Gastrocnemius medialis (tissue), 4 donors: ENCODE measurements at regions not wholly inside any gene's neighbourhood (a gene's known extent, or its start where the extent isn't known, plus 50 kb on each side); places are given as distances from the start of the nearest gene placed in this dataset.

Source experiments
- ATAC-seq, 2 donors: fragments of 150-250 bp; one replicate each; pipeline ENCODE4 v1.9.1; 2016
- DNase-seq, 2 donors: peaks; one replicate each; pipeline ENCODE4 v3.0.0-alpha.2; 2019
- H3K27ac ChIP-seq, 4 donors: fragments of 200-600 bp; sonication (generic); 1 replicate in 1 of 4; 2 replicates in 3 of 4; pipeline ENCODE4 v1.5.1; 2016 to 2018; ENCODE audit warnings: mild to moderate bottlenecking in 2 of 4, moderate library complexity in 1 of 4
- H3K27me3 ChIP-seq, 3 donors: fragments of 200-600 bp; sonication (generic) in 2 of 3; 1 replicate in 1 of 3; 2 replicates in 2 of 3; pipeline versions ENCODE4 v1.5.1 to v1.6.0; 2016 to 2019; ENCODE audit warnings: mild to moderate bottlenecking in 1 of 3, moderate library complexity in 1 of 3
- H3K36me3 ChIP-seq, 2 donors: fragments of 200-600 bp; sonication (generic) in 1 of 2; one replicate each; pipeline ENCODE4 v1.5.1; 2017 to 2018
- H3K4me1 ChIP-seq, 2 donors: fragments of 200-600 bp; sonication (generic) in 1 of 2; one replicate each; pipeline ENCODE4 v1.5.1; 2016 to 2017; ENCODE audit warnings: mild to moderate bottlenecking in 2 of 2
- H3K4me3 ChIP-seq, 4 donors: fragments of 200-600 bp; sonication (generic) in 3 of 4; 1 replicate in 1 of 4; 2 replicates in 3 of 4; pipeline ENCODE4 v1.5.1; 2016 to 2019; ENCODE audit warnings: mild to moderate bottlenecking in 2 of 4
- H3K9me3 ChIP-seq, 3 donors: fragments of 200-600 bp; sonication (generic) in 2 of 3; 1 replicate in 1 of 3; 2 replicates in 2 of 3; pipeline ENCODE4 v1.5.1; 2016 to 2019
- POLR2A ChIP-seq, 2 donors: fragments of 450-650 bp; IDR thresholded peaks; one replicate each; pipeline ENCODE4 v1.6.1; 2017; ENCODE audit warnings: antibody characterized with exemption in 2 of 2, mild to moderate bottlenecking in 2 of 2, moderate library complexity in 2 of 2
- in situ Hi-C, 4 donors: fragments of 200-750 bp; cut with MboI; loops; one replicate each; pipeline versions ENCODE4 v1.15.0 to v1.8.0; 2017; ENCODE audit warnings: low sequenced_read_pairs in 4 of 4
- intact Hi-C: fragments of 100-400 bp; cut with DNase I; formaldehyde crosslinking; loops from one replicate; pipeline ENCODE4 v1.15.1; 2023; ENCODE audit warnings: low total_unique reads
- TF ChIP-seq, protein P1 (sequence below), 5 experiments: fragments of 450-650 bp in 3 of 5; fragments of 200-600 bp in 2 of 5; sonication (generic) in 2 of 5; IDR thresholded peaks in 4 of 5; conservative IDR thresholded peaks in 1 of 5; 1 replicate in 4 of 5; 2 replicates in 1 of 5; pipeline ENCODE4 v1.5.1; 2016 to 2019; ENCODE audit warnings: antibody characterized with exemption in 5 of 5, mild to moderate bottlenecking in 3 of 5, moderate library complexity in 3 of 5

- no peak for DNase-seq
- TF ChIP-seq POLR2A (IDR thresholded peaks at IDR 0.05), result no peak
- TF ChIP-seq, protein P1, sequence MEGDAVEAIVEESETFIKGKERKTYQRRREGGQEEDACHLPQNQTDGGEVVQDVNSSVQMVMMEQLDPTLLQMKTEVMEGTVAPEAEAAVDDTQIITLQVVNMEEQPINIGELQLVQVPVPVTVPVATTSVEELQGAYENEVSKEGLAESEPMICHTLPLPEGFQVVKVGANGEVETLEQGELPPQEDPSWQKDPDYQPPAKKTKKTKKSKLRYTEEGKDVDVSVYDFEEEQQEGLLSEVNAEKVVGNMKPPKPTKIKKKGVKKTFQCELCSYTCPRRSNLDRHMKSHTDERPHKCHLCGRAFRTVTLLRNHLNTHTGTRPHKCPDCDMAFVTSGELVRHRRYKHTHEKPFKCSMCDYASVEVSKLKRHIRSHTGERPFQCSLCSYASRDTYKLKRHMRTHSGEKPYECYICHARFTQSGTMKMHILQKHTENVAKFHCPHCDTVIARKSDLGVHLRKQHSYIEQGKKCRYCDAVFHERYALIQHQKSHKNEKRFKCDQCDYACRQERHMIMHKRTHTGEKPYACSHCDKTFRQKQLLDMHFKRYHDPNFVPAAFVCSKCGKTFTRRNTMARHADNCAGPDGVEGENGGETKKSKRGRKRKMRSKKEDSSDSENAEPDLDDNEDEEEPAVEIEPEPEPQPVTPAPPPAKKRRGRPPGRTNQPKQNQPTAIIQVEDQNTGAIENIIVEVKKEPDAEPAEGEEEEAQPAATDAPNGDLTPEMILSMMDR (IDR thresholded peaks at IDR 0.05 in 4 of 5, conservative IDR thresholded peaks at IDR 0.05 in 1 of 5), result no peak
- intact Hi-C loops (no loop called here), in situ Hi-C loops (no loop called here)
- Histone ChIP-seq H3K27me3 (peaks cover 7 to 19% (median 9%) of the 10 kb centered on the region in 3 donors), H3K36me3 (no peaks in the 10 kb centered on the region), H3K27ac (no peak overlapping the region), H3K9me3 (no peaks in the 10 kb centered on the region), H3K4me1 (no peaks in the 10 kb centered on the region), H3K4me3 (no peak overlapping the region)
- no peak for ATAC-seq
These were observed 194.7 kb downstream of the BRD1 start for GRCh38 chr22:49633010-49633324.

- ATAC-seq (no peak), DNase-seq (peak in 1 of 2 donors; percentile 11)
- H3K36me3 ChIP-seq, result no peaks in the 10 kb centered on the region
- in situ Hi-C loops, result no loop called here
- H3K4me1 ChIP-seq, result no peaks in the 10 kb centered on the region
- H3K4me3 ChIP-seq, result peak overlapping the region; percentile 31 to 42 (median 38)
- TF ChIP-seq POLR2A (IDR thresholded peaks at IDR 0.05), result no peak
- TF ChIP-seq, protein P1 (IDR thresholded peaks at IDR 0.05 in 4 of 5, conservative IDR thresholded peaks at IDR 0.05 in 1 of 5), result peak; percentile 33 to 73 (median 45)
- peaks cover 7 to 19% (median 9%) of the 10 kb centered on the region in 3 donors for H3K27me3 ChIP-seq
- intact Hi-C loops, result no loop called here
- H3K9me3 ChIP-seq, result no peaks in the 10 kb centered on the region
- no peak overlapping the region for H3K27ac ChIP-seq
These were observed 195.3 kb downstream of the BRD1 start for GRCh38 chr22:49632199-49633009.

- H3K27ac ChIP-seq, result no peak overlapping the region
- no peaks in the 10 kb centered on the region for H3K36me3 ChIP-seq
- TF ChIP-seq POLR2A (IDR thresholded peaks at IDR 0.05), result no peak
- TF ChIP-seq, protein P1 (IDR thresholded peaks at IDR 0.05 in 4 of 5, conservative IDR thresholded peaks at IDR 0.05 in 1 of 5), result no peak
- H3K27me3 ChIP-seq, result peaks cover 3 to 14% (median 5%) of the 10 kb centered on the region in 3 donors
- H3K9me3 ChIP-seq, result no peaks in the 10 kb centered on the region
- in situ Hi-C loops (no loop called here), intact Hi-C loops (no loop called here)
- H3K4me1 ChIP-seq, result no peaks in the 10 kb centered on the region
- DNase-seq (no peak), ATAC-seq (no peak)
- no peak overlapping the region for H3K4me3 ChIP-seq
These were observed 197.2 kb downstream of the BRD1 start for GRCh38 chr22:49630448-49630946.

- peaks cover 1 to 14% (median 3%) of the 10 kb centered on the region in 3 donors for H3K27me3 ChIP-seq
- no peak for DNase-seq
- H3K4me3 ChIP-seq, result no peak overlapping the region
- in situ Hi-C loops, result no loop called here
- no peaks in the 10 kb centered on the region for H3K4me1 ChIP-seq
- no peaks in the 10 kb centered on the region for H3K9me3 ChIP-seq
- H3K27ac ChIP-seq, result no peak overlapping the region
- ATAC-seq, result no peak
- intact Hi-C loops, result no loop called here
- TF ChIP-seq, protein P1 (IDR thresholded peaks at IDR 0.05 in 4 of 5, conservative IDR thresholded peaks at IDR 0.05 in 1 of 5), result no peak
- no peak for TF ChIP-seq POLR2A (IDR thresholded peaks at IDR 0.05)
- no peaks in the 10 kb centered on the region for H3K36me3 ChIP-seq
These were observed 197.9 kb downstream of the BRD1 start for GRCh38 chr22:49629586-49630447.
